Panc1 (cell line): ENCODE measurements at regions not wholly inside any gene's neighbourhood (a gene's known extent, or its start where the extent isn't known, plus 50 kb on each side); places are given as distances from the start of the nearest gene placed in this dataset.

Experiments used
- ATAC-seq: fragments of 200-7000 bp; cut with Tn5 transposase; 2 replicates; pipeline ENCODE4 v1.9.1; 2020; ENCODE audit warnings: mild to moderate bottlenecking, moderate library complexity
- BruUV-seq: library from RNA; stranded (reverse); fragments of 400-500 nt; replicated peaks from 2 replicates; lab custom pipeline; 2021; lab: Mats Ljungman, UMichigan
- CTCF ChIA-PET: fragments of 300-600 bp; sonication (Branson Sonifier 250); formaldehyde crosslinking; loops from one replicate; lab custom pipeline; 2022; ENCODE audit warnings: antibody characterized with exemption; lab: Charles Lee
- POLR2A ChIA-PET: fragments of 300-600 bp; sonication (Branson Sonifier 250); formaldehyde crosslinking; loops from one replicate; lab custom pipeline; 2022; ENCODE audit warnings: antibody characterized with exemption; lab: Charles Lee
- DNase-seq: peaks from one replicate; pipeline ENCODE4 v3.0.0-alpha.2; 2010; ENCODE audit warnings: low read depth, low spot score
- H3K27ac ChIP-seq: 2 replicates; pipeline ENCODE4 v1.5.1; 2011; ENCODE audit warnings: mild to moderate bottlenecking, low read length, inconsistent platforms
- H3K27me3 ChIP-seq: fragments of 200-500 bp; sonication (Bioruptor generic); 2 replicates; pipeline ENCODE4 v1.6.0; 2014; ENCODE audit warnings: low read length, inconsistent platforms; ENCODE audit not compliant: control insufficient read depth, insufficient read depth
- H3K36me3 ChIP-seq: fragments of 200-500 bp; sonication (Bioruptor generic); 2 replicates; pipeline ENCODE4 v1.5.1; 2014; ENCODE audit warnings: inconsistent platforms, mild to moderate bottlenecking, low read length, moderate library complexity; ENCODE audit not compliant: control insufficient read depth, insufficient read depth
- H3K4me1 ChIP-seq: 2 replicates; pipeline ENCODE4 v1.5.1; 2011; ENCODE audit warnings: inconsistent platforms, mild to moderate bottlenecking, low read length, moderate library complexity; ENCODE audit not compliant: control insufficient read depth, insufficient read depth
- H3K4me3 ChIP-seq, 2 experiments: 2 replicates each; pipeline ENCODE4 v1.5.1; 2011 to 2012; ENCODE audit warnings: low read depth in 2 of 2, low read length in 2 of 2, mild to moderate bottlenecking in 2 of 2, inconsistent platforms in 1 of 2, moderate library complexity in 1 of 2
- H3K9me3 ChIP-seq: fragments of 200-500 bp; sonication (Bioruptor generic); 2 replicates; pipeline ENCODE4 v1.5.1; 2014; ENCODE audit warnings: low read depth, mild to moderate bottlenecking, inconsistent platforms, low read length, moderate library complexity; ENCODE audit not compliant: control insufficient read depth, insufficient read depth
- CTCF ChIP-seq: fragments of 450-650 bp; IDR thresholded peaks from 2 replicates; pipeline ENCODE4 v1.5.1; 2017; ENCODE audit warnings: mild to moderate bottlenecking
- POLR2AphosphoS5 ChIP-seq: IDR thresholded peaks from 2 replicates; pipeline ENCODE4 v1.6.1; 2012; ENCODE audit warnings: mild to moderate bottlenecking, low read depth, low read length, moderate library complexity
- SIN3A ChIP-seq: IDR thresholded peaks from 2 replicates; pipeline ENCODE4 v1.6.1; 2012; ENCODE audit warnings: low read depth, mild to moderate bottlenecking, low read length, moderate library complexity, borderline replicate concordance; ENCODE audit not compliant: insufficient read depth
- TCF7L2 ChIP-seq: IDR thresholded peaks from 2 replicates; pipeline ENCODE4 v1.6.1; 2011; ENCODE audit warnings: mild to moderate bottlenecking, low read depth, low read length, inconsistent platforms
- in situ Hi-C: cut with HindIII; loops from 2 replicates; pipeline ENCODE4 v1.10.0; 2016; ENCODE audit warnings: low sequenced_read_pairs, low pct_unique_long_range_greater_than_20kb
- intact Hi-C: fragments of 100-400 bp; cut with micrococcal nuclease; formaldehyde crosslinking; loops from one replicate; pipeline ENCODE4 v1.10.0; 2022; ENCODE audit not compliant: unreplicated experiment
- TF ChIP-seq, protein P1 (sequence below), 2 experiments: IDR thresholded peaks; 2 replicates each; pipeline ENCODE4 v1.6.1; 2011 to 2012; ENCODE audit warnings: low read depth in 2 of 2, control low read depth in 1 of 2, low read length in 1 of 2, mild to moderate bottlenecking in 1 of 2, moderate library complexity in 1 of 2; ENCODE audit not compliant: insufficient read depth in 1 of 2

DNA sequence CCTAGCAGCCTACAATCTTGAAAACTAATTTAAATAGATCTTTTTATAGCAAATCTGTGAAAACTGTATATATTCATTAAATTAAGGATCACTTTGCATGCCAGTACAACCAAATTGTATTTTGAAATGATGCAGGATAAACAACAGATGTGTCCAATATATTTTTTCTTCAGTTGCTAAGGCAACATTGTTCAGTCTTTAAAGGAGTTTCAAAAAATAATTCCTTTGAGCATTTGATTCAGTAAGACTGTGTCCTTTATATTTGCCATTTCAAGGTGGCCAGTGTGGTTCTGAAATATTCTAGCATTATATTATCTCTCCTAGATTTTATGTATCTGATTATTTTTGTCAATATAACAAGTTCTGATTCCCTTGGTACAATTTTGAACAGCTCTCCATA, 254.7 kb downstream of the PLOD2 start:
- TF ChIP-seq SIN3A = no peak
- TF ChIP-seq CTCF = no peak
- TF ChIP-seq POLR2AphosphoS5 = no peak
- TF ChIP-seq, protein P1, sequence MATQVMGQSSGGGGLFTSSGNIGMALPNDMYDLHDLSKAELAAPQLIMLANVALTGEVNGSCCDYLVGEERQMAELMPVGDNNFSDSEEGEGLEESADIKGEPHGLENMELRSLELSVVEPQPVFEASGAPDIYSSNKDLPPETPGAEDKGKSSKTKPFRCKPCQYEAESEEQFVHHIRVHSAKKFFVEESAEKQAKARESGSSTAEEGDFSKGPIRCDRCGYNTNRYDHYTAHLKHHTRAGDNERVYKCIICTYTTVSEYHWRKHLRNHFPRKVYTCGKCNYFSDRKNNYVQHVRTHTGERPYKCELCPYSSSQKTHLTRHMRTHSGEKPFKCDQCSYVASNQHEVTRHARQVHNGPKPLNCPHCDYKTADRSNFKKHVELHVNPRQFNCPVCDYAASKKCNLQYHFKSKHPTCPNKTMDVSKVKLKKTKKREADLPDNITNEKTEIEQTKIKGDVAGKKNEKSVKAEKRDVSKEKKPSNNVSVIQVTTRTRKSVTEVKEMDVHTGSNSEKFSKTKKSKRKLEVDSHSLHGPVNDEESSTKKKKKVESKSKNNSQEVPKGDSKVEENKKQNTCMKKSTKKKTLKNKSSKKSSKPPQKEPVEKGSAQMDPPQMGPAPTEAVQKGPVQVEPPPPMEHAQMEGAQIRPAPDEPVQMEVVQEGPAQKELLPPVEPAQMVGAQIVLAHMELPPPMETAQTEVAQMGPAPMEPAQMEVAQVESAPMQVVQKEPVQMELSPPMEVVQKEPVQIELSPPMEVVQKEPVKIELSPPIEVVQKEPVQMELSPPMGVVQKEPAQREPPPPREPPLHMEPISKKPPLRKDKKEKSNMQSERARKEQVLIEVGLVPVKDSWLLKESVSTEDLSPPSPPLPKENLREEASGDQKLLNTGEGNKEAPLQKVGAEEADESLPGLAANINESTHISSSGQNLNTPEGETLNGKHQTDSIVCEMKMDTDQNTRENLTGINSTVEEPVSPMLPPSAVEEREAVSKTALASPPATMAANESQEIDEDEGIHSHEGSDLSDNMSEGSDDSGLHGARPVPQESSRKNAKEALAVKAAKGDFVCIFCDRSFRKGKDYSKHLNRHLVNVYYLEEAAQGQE (IDR thresholded peaks at IDR 0.05; ENCODE audit: insufficient read depth in 1 of 2, low read depth in 2 of 2, low read length in 1 of 2) = no peak
- TF ChIP-seq TCF7L2 = no peak
- no peaks in the 10 kb centered on the region for H3K4me1 ChIP-seq
- POLR2A ChIA-PET = no interaction called here
- H3K4me3 ChIP-seq = no peak overlapping the region
- CTCF ChIA-PET = no interaction called here
- ATAC-seq = no peak
- no peaks in the 10 kb centered on the region for H3K27me3 ChIP-seq
- H3K9me3 ChIP-seq = no peaks in the 10 kb centered on the region; the same call in 1 of the 2 replicates
- no TSS peak for BruUV-seq
- DNase-seq = no peak
- no peaks in the 10 kb centered on the region for H3K36me3 ChIP-seq
- H3K27ac ChIP-seq = no peak overlapping the region
- in situ Hi-C loops = no loop called here
- intact Hi-C loops = no loop called here

DNA sequence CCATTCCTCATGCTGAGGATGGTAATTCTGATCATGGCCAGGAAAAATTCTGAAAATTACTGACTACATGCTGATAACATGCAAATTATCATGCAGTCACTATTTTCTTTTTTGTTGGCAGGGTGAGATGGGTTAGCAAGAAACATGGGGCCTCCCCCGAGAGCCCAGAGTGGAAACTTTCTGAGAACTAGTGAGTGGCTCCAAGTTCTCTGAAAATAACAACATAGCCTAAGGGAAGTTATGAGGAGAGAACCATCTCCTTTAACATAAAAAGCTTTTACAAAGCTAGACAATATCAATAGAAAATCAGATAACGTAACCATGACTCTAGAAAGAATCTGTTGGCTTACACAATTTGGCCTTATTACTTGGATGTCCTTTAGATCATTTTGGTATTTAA, 254.2 kb downstream of the PLOD2 start:
- no peak overlapping the region for H3K27ac ChIP-seq
- in situ Hi-C loops (no loop called here), intact Hi-C loops (no loop called here)
- no peaks in the 10 kb centered on the region for H3K27me3 ChIP-seq
- ChIA-PET POLR2A (no interaction called here), CTCF (no interaction called here)
- no peak for TF ChIP-seq POLR2AphosphoS5
- no peak for TF ChIP-seq TCF7L2
- no peak for TF ChIP-seq CTCF
- TF ChIP-seq, protein P1 (IDR thresholded peaks at IDR 0.05; ENCODE audit: insufficient read depth in 1 of 2, low read depth in 2 of 2, low read length in 1 of 2) = no peak
- TF ChIP-seq SIN3A = no peak
- DNase-seq (no peak), ATAC-seq (no peak)
- H3K36me3 ChIP-seq = no peaks in the 10 kb centered on the region
- BruUV-seq = no TSS peak
- H3K4me3 ChIP-seq = no peak overlapping the region
- no peaks in the 10 kb centered on the region; the same call in 1 of the 2 replicates for H3K9me3 ChIP-seq
- no peaks in the 10 kb centered on the region for H3K4me1 ChIP-seq
